ENCODE measurements at regions not wholly inside any gene's neighbourhood (a gene's known extent, or its start where the extent isn't known, plus 50 kb on each side); places are given as distances from the start of the nearest gene placed in this dataset.

DNA sequence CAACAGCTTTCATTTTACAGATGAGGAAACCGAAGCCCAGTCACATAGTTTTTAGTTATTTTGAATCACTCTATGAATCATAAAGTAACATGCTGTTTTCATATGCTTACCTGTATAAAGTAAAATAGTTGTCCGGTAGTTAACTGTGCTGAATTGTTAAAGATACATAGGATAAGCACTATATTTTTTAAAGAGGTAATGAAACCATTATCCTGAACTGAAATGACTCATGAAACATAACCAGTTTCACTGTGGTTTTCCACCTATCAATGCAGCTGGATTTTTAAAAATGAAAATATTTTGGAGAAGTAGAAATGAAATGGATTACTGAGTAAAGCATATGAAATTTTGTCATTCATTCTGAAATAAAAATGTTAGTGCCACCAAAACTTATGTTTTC, 655.0 kb downstream of the OLFM4 start:
- TF ChIP-seq, protein P1, sequence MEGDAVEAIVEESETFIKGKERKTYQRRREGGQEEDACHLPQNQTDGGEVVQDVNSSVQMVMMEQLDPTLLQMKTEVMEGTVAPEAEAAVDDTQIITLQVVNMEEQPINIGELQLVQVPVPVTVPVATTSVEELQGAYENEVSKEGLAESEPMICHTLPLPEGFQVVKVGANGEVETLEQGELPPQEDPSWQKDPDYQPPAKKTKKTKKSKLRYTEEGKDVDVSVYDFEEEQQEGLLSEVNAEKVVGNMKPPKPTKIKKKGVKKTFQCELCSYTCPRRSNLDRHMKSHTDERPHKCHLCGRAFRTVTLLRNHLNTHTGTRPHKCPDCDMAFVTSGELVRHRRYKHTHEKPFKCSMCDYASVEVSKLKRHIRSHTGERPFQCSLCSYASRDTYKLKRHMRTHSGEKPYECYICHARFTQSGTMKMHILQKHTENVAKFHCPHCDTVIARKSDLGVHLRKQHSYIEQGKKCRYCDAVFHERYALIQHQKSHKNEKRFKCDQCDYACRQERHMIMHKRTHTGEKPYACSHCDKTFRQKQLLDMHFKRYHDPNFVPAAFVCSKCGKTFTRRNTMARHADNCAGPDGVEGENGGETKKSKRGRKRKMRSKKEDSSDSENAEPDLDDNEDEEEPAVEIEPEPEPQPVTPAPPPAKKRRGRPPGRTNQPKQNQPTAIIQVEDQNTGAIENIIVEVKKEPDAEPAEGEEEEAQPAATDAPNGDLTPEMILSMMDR (IDR thresholded peaks at IDR 0.05), result no peak
- no peak for TF ChIP-seq POLR2AphosphoS5 (IDR thresholded peaks at IDR 0.05; ENCODE audit: low read depth, low read length)

Data from Panc1 (cell line).